ENCODE measurements at regions not wholly inside any gene's neighbourhood (a gene's known extent, or its start where the extent isn't known, plus 50 kb on each side); places are given as distances from the start of the nearest gene placed in this dataset.

- Histone ChIP-seq H3K79me2 (ENCODE audit: control insufficient read depth in 1 of 2, insufficient read depth in 2 of 2, low read length in 2 of 2) (no peaks in the 10 kb centered on the region), H4K91ac (replicated peaks; ENCODE audit: insufficient read length, low read length) (no peak overlapping the region), H3K27me3 (replicated peaks in 1 of 4; ENCODE audit: control insufficient read depth in 3 of 4, extremely low read depth in 1 of 4, insufficient read depth in 3 of 4, low read length in 3 of 4) (no peaks in the 10 kb centered on the region; a peak in 4 of 7 replicates), H3K4ac (replicated peaks; ENCODE audit: insufficient read length, low read depth, low read length) (no peak overlapping the region), H2AFZ (ENCODE audit: low read length) (no peak overlapping the region), H3K4me1 (replicated peaks in 1 of 4; ENCODE audit: control insufficient read depth in 3 of 4, insufficient read depth in 4 of 4, low read length in 3 of 4) (peaks cover 0 to 8% (median 2%) of the 10 kb centered on the region in 4 experiments; a peak in 3 of 7 replicates), H3K27ac (ENCODE audit: low read depth, low read length) (no peak overlapping the region), H3K9me3 (ENCODE audit: insufficient read depth in 2 of 2, low read depth in 1 of 2, low read length in 1 of 2) (no peaks in the 10 kb centered on the region), H3K14ac (ENCODE audit: insufficient read length) (no peak overlapping the region), H4K5ac (ENCODE audit: insufficient read length, low read depth, low read length) (no peak overlapping the region), H4K20me1 (replicated peaks in 1 of 2; ENCODE audit: control insufficient read depth in 1 of 2, insufficient read depth in 2 of 2, low read length in 2 of 2) (no peaks in the 10 kb centered on the region), H3K4me3 (ENCODE audit: extremely low read depth in 1 of 4, insufficient read depth in 2 of 4, low read depth in 3 of 4, low read length in 4 of 4) (no peak overlapping the region), H3K56ac (replicated peaks; ENCODE audit: insufficient read length, low read depth, low read length) (no peak overlapping the region), H2BK20ac (ENCODE audit: low read length) (no peak overlapping the region), H3K9ac (replicated peaks in 1 of 4; ENCODE audit: extremely low read depth in 1 of 4, low read depth in 3 of 4, low read length in 3 of 4) (no peak overlapping the region), H3K79me1 (ENCODE audit: low read depth, low read length) (no peaks in the 10 kb centered on the region), H4K8ac (ENCODE audit: extremely low read depth, insufficient read depth, low read length) (no peak overlapping the region), H3K23me2 (ENCODE audit: low read depth, low read length) (no peaks in the 10 kb centered on the region), H2BK15ac (ENCODE audit: low read length) (no peak overlapping the region), H2BK120ac (replicated peaks; ENCODE audit: low read depth, low read length) (no peak overlapping the region), H3K4me2 (ENCODE audit: insufficient read depth in 1 of 2, low read depth in 2 of 2, low read length in 2 of 2) (no peak overlapping the region), H3K18ac (ENCODE audit: extremely low read depth, low read length) (no peak overlapping the region), H3K36me3 (ENCODE audit: control insufficient read depth in 2 of 4, insufficient read depth in 4 of 4, low read length in 3 of 4) (no peaks in the 10 kb centered on the region), H2BK12ac (ENCODE audit: low read depth, low read length) (no peak overlapping the region), H3K23ac (ENCODE audit: insufficient read length) (no peak overlapping the region), H2AK5ac (ENCODE audit: low read depth, low read length) (no peak overlapping the region), H2BK5ac (ENCODE audit: low read depth, low read length) (no peak overlapping the region)
- FAIRE-seq (no peak), DNase-seq (ENCODE audit: low read depth in 1 of 2, low spot score in 2 of 2) (no peak)
- ChIA-PET CTCF (ENCODE audit: partially characterized antibody) (interaction anchor here (1.0 kb wide), 1 partner anchor 28 kb away, joined by 6 read pairs; no protein-coding TSS in a partner anchor), POLR2A (ENCODE audit: partially characterized antibody) (no interaction called here)
- 93% methylated on average over 1 of the region's 1 CpG; no CpG with 5 or more reads in 1 of the 2 experiments for WGBS, 2 experiments (ENCODE audit: extremely low coverage in 1 of 2, insufficient coverage in 1 of 2, insufficient read length in 1 of 2, insufficient replicate concordance in 2 of 2, low coverage in 1 of 2, low lambda C conversion rate in 2 of 2, missing lambda C conversion rate in 1 of 2)
- TF ChIP-seq E2F6 (IDR thresholded peaks at IDR 0.05) (no peak), SP1 (IDR thresholded peaks at IDR 0.05; ENCODE audit: low read depth, low read length) (no peak), POLR2AphosphoS5 (IDR thresholded peaks at IDR 0.05; ENCODE audit: low read depth, low read length) (no peak), TAF7 (optimal IDR thresholded peaks at IDR 0.05; ENCODE audit: borderline replicate concordance, low read depth, low read length) (no peak), GTF2F1 (IDR thresholded peaks at IDR 0.05; ENCODE audit: borderline replicate concordance, low read depth, low read length) (no peak), SIN3A (conservative IDR thresholded peaks at IDR 0.05 in 1 of 2, IDR thresholded peaks at IDR 0.05 in 1 of 2; ENCODE audit: low read depth in 1 of 2, low read length in 2 of 2) (no peak), HDAC6 (IDR thresholded peaks at IDR 0.05; ENCODE audit: low read depth, low read length) (no peak), EZH2 (IDR thresholded peaks at IDR 0.05; ENCODE audit: low read depth, low read length, severe bottlenecking) (no peak), SAP30 (IDR thresholded peaks at IDR 0.05; ENCODE audit: insufficient read depth, insufficient replicate concordance, low read length) (no peak), CTBP2 (IDR thresholded peaks at IDR 0.05; ENCODE audit: borderline replicate concordance, insufficient read depth, insufficient read length, low read length) (no peak), BACH1 (IDR thresholded peaks at IDR 0.05; ENCODE audit: low read length) (no peak), CBX5 (IDR thresholded peaks at IDR 0.05; ENCODE audit: low read depth, low read length) (no peak), BRCA1 (IDR thresholded peaks at IDR 0.05; ENCODE audit: low read depth, low read length) (no peak), CHD1 (IDR thresholded peaks at IDR 0.05; ENCODE audit: low read depth, low read length) (no peak)
Measured at GRCh38 chr9:38305582-38305981, 86.9 kb upstream of the ALDH1B1 start.

All from H1 (cell line).